ENCODE measurements at regions not wholly inside any gene's neighbourhood (a gene's known extent, or its start where the extent isn't known, plus 50 kb on each side); places are given as distances from the start of the nearest gene placed in this dataset.

DNA sequence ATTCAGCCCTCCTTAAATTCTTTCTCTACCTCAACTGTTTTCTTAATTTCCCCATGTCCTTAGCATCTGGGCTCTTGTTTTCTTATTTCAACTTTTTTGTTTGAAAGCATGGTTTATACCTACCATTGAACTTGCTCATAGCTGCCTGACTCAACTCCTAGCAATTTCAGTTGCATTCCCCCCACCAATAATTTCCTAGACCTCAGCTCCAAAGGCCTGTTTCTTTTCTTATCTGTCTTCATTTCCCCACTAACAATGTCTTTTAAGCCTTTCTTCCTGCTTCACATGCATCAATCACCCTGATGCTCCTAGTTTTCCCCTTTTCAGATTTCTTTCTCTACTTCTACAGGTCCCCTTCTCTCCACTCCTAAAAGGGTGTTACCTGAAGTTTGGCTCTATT lies 129.7 kb upstream of the PDE4D start:
- TF ChIP-seq, protein P1, sequence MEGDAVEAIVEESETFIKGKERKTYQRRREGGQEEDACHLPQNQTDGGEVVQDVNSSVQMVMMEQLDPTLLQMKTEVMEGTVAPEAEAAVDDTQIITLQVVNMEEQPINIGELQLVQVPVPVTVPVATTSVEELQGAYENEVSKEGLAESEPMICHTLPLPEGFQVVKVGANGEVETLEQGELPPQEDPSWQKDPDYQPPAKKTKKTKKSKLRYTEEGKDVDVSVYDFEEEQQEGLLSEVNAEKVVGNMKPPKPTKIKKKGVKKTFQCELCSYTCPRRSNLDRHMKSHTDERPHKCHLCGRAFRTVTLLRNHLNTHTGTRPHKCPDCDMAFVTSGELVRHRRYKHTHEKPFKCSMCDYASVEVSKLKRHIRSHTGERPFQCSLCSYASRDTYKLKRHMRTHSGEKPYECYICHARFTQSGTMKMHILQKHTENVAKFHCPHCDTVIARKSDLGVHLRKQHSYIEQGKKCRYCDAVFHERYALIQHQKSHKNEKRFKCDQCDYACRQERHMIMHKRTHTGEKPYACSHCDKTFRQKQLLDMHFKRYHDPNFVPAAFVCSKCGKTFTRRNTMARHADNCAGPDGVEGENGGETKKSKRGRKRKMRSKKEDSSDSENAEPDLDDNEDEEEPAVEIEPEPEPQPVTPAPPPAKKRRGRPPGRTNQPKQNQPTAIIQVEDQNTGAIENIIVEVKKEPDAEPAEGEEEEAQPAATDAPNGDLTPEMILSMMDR (IDR thresholded peaks at IDR 0.05; ENCODE audit: low read depth, low read length, missing input control): no peak
- no peak for TF ChIP-seq SP1 (IDR thresholded peaks at IDR 0.05)
- no peak for TF ChIP-seq RAD21 (IDR thresholded peaks at IDR 0.05)
- no peak for TF ChIP-seq RXRA (IDR thresholded peaks at IDR 0.05)

All from liver (tissue), 3 donors.